Bronchial epithelial cell (primary cell): ENCODE measurements at regions not wholly inside any gene's neighbourhood (a gene's known extent, or its start where the extent isn't known, plus 50 kb on each side); places are given as distances from the start of the nearest gene placed in this dataset.

Source experiments
- DNase-seq: peaks from one replicate; pipeline ENCODE4 v3.0.0-alpha.2; 2010; ENCODE audit warnings: low read depth
- FAIRE-seq: peaks from 2 replicates; lab custom pipeline; 2011; peaks lifted over from hg19 to GRCh38; lab: Jason Lieb, UNC
- H3K27me3 ChIP-seq: 2 replicates; pipeline ENCODE4 v1.5.1; 2011; ENCODE audit warnings: low read length; ENCODE audit not compliant: control insufficient read depth, insufficient read depth
- H3K36me3 ChIP-seq: 2 replicates; pipeline ENCODE4 v1.5.1; 2011; ENCODE audit warnings: low read length; ENCODE audit not compliant: control insufficient read depth, insufficient read depth
- H3K4me3 ChIP-seq: 2 replicates; pipeline ENCODE4 v1.5.1; 2011; ENCODE audit warnings: mild to moderate bottlenecking, low read depth, low read length, control low read depth
- TF ChIP-seq, protein P1 (sequence below): IDR thresholded peaks from 2 replicates; pipeline ENCODE4 v1.5.1; 2011; ENCODE audit warnings: mild to moderate bottlenecking, moderate library complexity, low read length, control low read depth, inconsistent platforms; ENCODE audit not compliant: insufficient read depth, severe bottlenecking

DNA sequence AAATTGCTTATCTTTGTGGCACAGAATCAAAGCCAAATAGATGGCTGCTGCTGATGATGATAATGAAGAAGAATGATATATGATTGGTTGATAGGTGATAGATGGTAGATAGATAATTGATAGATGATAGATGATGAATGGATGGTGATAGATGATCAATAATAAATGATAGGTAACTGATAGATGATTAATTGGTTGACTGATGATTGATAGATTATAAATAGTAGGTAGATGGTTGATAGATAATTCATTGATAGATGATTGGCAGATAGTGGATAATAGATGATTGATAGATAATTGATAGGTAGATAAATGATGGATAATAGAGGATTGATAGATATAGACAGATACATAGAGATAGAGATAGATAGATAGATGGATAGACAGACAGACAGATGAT is 430.2 kb downstream of the EIPR1 start:
- DNase-seq (no peak), FAIRE-seq (no peak)
- Histone ChIP-seq H3K4me3 (no peak overlapping the region), H3K27me3 (no peaks in the 10 kb centered on the region), H3K36me3 (no peaks in the 10 kb centered on the region)
- TF ChIP-seq, protein P1, sequence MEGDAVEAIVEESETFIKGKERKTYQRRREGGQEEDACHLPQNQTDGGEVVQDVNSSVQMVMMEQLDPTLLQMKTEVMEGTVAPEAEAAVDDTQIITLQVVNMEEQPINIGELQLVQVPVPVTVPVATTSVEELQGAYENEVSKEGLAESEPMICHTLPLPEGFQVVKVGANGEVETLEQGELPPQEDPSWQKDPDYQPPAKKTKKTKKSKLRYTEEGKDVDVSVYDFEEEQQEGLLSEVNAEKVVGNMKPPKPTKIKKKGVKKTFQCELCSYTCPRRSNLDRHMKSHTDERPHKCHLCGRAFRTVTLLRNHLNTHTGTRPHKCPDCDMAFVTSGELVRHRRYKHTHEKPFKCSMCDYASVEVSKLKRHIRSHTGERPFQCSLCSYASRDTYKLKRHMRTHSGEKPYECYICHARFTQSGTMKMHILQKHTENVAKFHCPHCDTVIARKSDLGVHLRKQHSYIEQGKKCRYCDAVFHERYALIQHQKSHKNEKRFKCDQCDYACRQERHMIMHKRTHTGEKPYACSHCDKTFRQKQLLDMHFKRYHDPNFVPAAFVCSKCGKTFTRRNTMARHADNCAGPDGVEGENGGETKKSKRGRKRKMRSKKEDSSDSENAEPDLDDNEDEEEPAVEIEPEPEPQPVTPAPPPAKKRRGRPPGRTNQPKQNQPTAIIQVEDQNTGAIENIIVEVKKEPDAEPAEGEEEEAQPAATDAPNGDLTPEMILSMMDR, result no peak

GRCh38 chr2:2942906-2943305 is 434.7 kb downstream of the EIPR1 start:
- no peaks in the 10 kb centered on the region for H3K36me3 ChIP-seq
- H3K27me3 ChIP-seq, result no peaks in the 10 kb centered on the region
- no peak overlapping the region for H3K4me3 ChIP-seq
- TF ChIP-seq, protein P1, result no peak
- DNase-seq, result no peak
- FAIRE-seq, result no peak

GRCh38 chr2:2942225-2942624 is 435.4 kb downstream of the EIPR1 start:
- TF ChIP-seq, protein P1, result no peak
- Histone ChIP-seq H3K36me3 (no peaks in the 10 kb centered on the region), H3K27me3 (no peaks in the 10 kb centered on the region), H3K4me3 (no peak overlapping the region)
- no peak for FAIRE-seq
- no peak for DNase-seq

GRCh38 chr2:2941205-2941604 is 436.4 kb downstream of the EIPR1 start:
- Histone ChIP-seq H3K4me3 (no peak overlapping the region), H3K36me3 (no peaks in the 10 kb centered on the region), H3K27me3 (no peaks in the 10 kb centered on the region)
- TF ChIP-seq, protein P1, result no peak
- FAIRE-seq, result no peak
- DNase-seq, result no peak

DNA sequence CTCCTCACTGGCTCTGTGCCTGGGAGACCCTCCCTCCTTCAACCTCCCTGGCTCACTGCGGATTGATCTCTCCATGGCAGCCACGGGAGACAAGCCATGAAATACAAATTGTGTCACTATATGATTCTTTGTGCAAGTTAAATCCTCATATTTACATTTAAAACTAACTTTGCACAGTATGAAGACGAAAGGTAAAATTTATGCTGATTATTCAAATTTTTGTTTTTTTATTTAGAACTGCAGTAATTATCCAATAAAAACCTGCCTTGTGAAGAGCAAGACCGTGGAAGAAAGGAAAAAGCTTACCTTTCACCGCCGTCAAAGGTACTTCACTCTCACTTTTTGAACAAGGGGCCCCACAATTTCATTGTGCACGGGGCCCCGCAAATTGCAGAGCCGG is 436.9 kb downstream of the EIPR1 start:
- TF ChIP-seq, protein P1, result no peak
- FAIRE-seq (no peak), DNase-seq (no peak)
- H3K4me3 ChIP-seq, result no peak overlapping the region
- H3K27me3 ChIP-seq, result no peaks in the 10 kb centered on the region
- no peaks in the 10 kb centered on the region for H3K36me3 ChIP-seq

- no peak for DNase-seq
- Histone ChIP-seq H3K27me3 (no peaks in the 10 kb centered on the region), H3K4me3 (no peak overlapping the region), H3K36me3 (no peaks in the 10 kb centered on the region)
- TF ChIP-seq, protein P1, result no peak
- FAIRE-seq, result no peak
Measured at GRCh38 chr2:2940061-2940460, 437.6 kb downstream of the EIPR1 start.
